ENCODE measurements at regions not wholly inside any gene's neighbourhood (a gene's known extent, or its start where the extent isn't known, plus 50 kb on each side); places are given as distances from the start of the nearest gene placed in this dataset.

- Histone ChIP-seq H3K9me3 (ENCODE audit: insufficient read depth, low read length) (no peaks in the 10 kb centered on the region), H3K9ac (ENCODE audit: low read length) (no peak overlapping the region), H3K36me3 (replicated peaks; ENCODE audit: low read depth, low read length) (no peaks in the 10 kb centered on the region), H4K20me1 (ENCODE audit: insufficient read depth, low read length) (no peaks in the 10 kb centered on the region), H2AFZ (ENCODE audit: low read depth, low read length) (no peak overlapping the region), H3K27ac (ENCODE audit: low read length) (no peak overlapping the region), H3K79me2 (ENCODE audit: low read length) (no peaks in the 10 kb centered on the region), H3K4me2 (ENCODE audit: low read length) (no peak overlapping the region), H3K4me1 (ENCODE audit: low read length) (no peaks in the 10 kb centered on the region), H3K4me3 (ENCODE audit: low read length) (no peak overlapping the region), H3K27me3 (ENCODE audit: low read depth, low read length) (no peaks in the 10 kb centered on the region)
- TF ChIP-seq EZH2phosphoT487 (IDR thresholded peaks at IDR 0.05; ENCODE audit: low read depth) = no peak
- TF ChIP-seq CTCF (IDR thresholded peaks at IDR 0.05; ENCODE audit: low read depth, low read length) = no peak
Measured at GRCh38 chr7:67947191-67947590, 950.6 kb downstream of the TYW1 start.

GRCh38 chr7:67947646-67948045 is 951.0 kb downstream of the TYW1 start:
- Histone ChIP-seq H3K4me1 (ENCODE audit: low read length) (no peaks in the 10 kb centered on the region), H4K20me1 (ENCODE audit: insufficient read depth, low read length) (no peaks in the 10 kb centered on the region), H2AFZ (ENCODE audit: low read depth, low read length) (no peak overlapping the region), H3K4me3 (ENCODE audit: low read length) (no peak overlapping the region), H3K79me2 (ENCODE audit: low read length) (no peaks in the 10 kb centered on the region), H3K9ac (ENCODE audit: low read length) (no peak overlapping the region), H3K36me3 (replicated peaks; ENCODE audit: low read depth, low read length) (no peaks in the 10 kb centered on the region), H3K9me3 (ENCODE audit: insufficient read depth, low read length) (no peaks in the 10 kb centered on the region), H3K4me2 (ENCODE audit: low read length) (no peak overlapping the region), H3K27ac (ENCODE audit: low read length) (no peak overlapping the region), H3K27me3 (ENCODE audit: low read depth, low read length) (no peaks in the 10 kb centered on the region)
- TF ChIP-seq EZH2phosphoT487 (IDR thresholded peaks at IDR 0.05; ENCODE audit: low read depth) = no peak
- TF ChIP-seq CTCF (IDR thresholded peaks at IDR 0.05; ENCODE audit: low read depth, low read length) = no peak

GRCh38 chr7:67950321-67951083 is 953.9 kb downstream of the TYW1 start:
- Histone ChIP-seq H3K79me2 (ENCODE audit: low read length) (no peaks in the 10 kb centered on the region), H3K36me3 (replicated peaks; ENCODE audit: low read depth, low read length) (no peaks in the 10 kb centered on the region), H3K4me1 (ENCODE audit: low read length) (no peaks in the 10 kb centered on the region), H3K27ac (ENCODE audit: low read length) (no peak overlapping the region), H3K9me3 (ENCODE audit: insufficient read depth, low read length) (no peaks in the 10 kb centered on the region), H2AFZ (ENCODE audit: low read depth, low read length) (no peak overlapping the region), H3K27me3 (ENCODE audit: low read depth, low read length) (no peaks in the 10 kb centered on the region), H4K20me1 (ENCODE audit: insufficient read depth, low read length) (no peaks in the 10 kb centered on the region), H3K4me3 (ENCODE audit: low read length) (no peak overlapping the region), H3K9ac (ENCODE audit: low read length) (no peak overlapping the region), H3K4me2 (ENCODE audit: low read length) (no peak overlapping the region)
- no peak for TF ChIP-seq CTCF (IDR thresholded peaks at IDR 0.05; ENCODE audit: low read depth, low read length)
- TF ChIP-seq EZH2phosphoT487 (IDR thresholded peaks at IDR 0.05; ENCODE audit: low read depth) = no peak

GRCh38 chr7:67955061-67955460 is 958.4 kb downstream of the TYW1 start:
- Histone ChIP-seq H3K9ac (ENCODE audit: low read length) (no peak overlapping the region), H3K4me1 (ENCODE audit: low read length) (no peaks in the 10 kb centered on the region), H3K27me3 (ENCODE audit: low read depth, low read length) (no peaks in the 10 kb centered on the region), H3K36me3 (replicated peaks; ENCODE audit: low read depth, low read length) (no peaks in the 10 kb centered on the region), H3K9me3 (ENCODE audit: insufficient read depth, low read length) (no peaks in the 10 kb centered on the region), H3K4me3 (ENCODE audit: low read length) (no peak overlapping the region), H3K4me2 (ENCODE audit: low read length) (no peak overlapping the region), H2AFZ (ENCODE audit: low read depth, low read length) (no peak overlapping the region), H3K27ac (ENCODE audit: low read length) (no peak overlapping the region), H3K79me2 (ENCODE audit: low read length) (no peaks in the 10 kb centered on the region), H4K20me1 (ENCODE audit: insufficient read depth, low read length) (no peaks in the 10 kb centered on the region)
- TF ChIP-seq CTCF (IDR thresholded peaks at IDR 0.05; ENCODE audit: low read depth, low read length) = no peak

Data from OCI-LY3 (cell line).